B cell (primary cell): ENCODE measurements at regions not wholly inside any gene's neighbourhood (a gene's known extent, or its start where the extent isn't known, plus 50 kb on each side); places are given as distances from the start of the nearest gene placed in this dataset.

Source experiments
- ATAC-seq: fragments of 200-7000 bp; cut with Tn5 transposase; one replicate; pipeline ENCODE4 v1.10.0; 2021; ENCODE audit warnings: low read depth, mild to moderate bottlenecking, moderate number of reproducible peaks, moderate library complexity
- CTCF ChIA-PET: fragments of 350-600 bp; sonication (Branson Sonifier 250); formaldehyde crosslinking; loops from one replicate; lab custom pipeline; 2021; ENCODE audit warnings: antibody characterized with exemption, inconsistent platforms; lab: Charles Lee
- POLR2A ChIA-PET: fragments of 350-600 bp; sonication (Branson Sonifier 250); formaldehyde crosslinking; loops from one replicate; lab custom pipeline; 2021; ENCODE audit warnings: antibody characterized with exemption; lab: Charles Lee
- DNase-seq: peaks from one replicate; pipeline ENCODE4 v3.0.0; 2013
- H2AFZ ChIP-seq: 2 replicates; pipeline ENCODE4 v1.6.1; 2012; ENCODE audit warnings: mild to moderate bottlenecking, low read depth, low read length; ENCODE audit not compliant: insufficient read depth, poor library complexity, severe bottlenecking
- H3K27ac ChIP-seq, 2 donors: 1 replicate in 1 of 2; 2 replicates in 1 of 2; pipeline ENCODE4 v1.5.1; 2012 to 2013; ENCODE audit warnings: low read length in 2 of 2, mild to moderate bottlenecking in 2 of 2, moderate library complexity in 1 of 2
- H3K27me3 ChIP-seq, 4 experiments: fragments of 200-600 bp in 1 of 4; sonication (generic) in 1 of 4; replicated peaks in 1 of 4; 1 replicate in 2 of 4; 2 replicates in 2 of 4; pipeline versions ENCODE4 v1.6.1 to v1.7.0; 2013 to 2016; ENCODE audit warnings: low read length in 3 of 4, mild to moderate bottlenecking in 2 of 4, mixed read lengths in 1 of 4, moderate library complexity in 1 of 4; ENCODE audit not compliant: insufficient read depth in 4 of 4, control insufficient read depth in 3 of 4; ENCODE audit errors: control extremely low read depth in 1 of 4
- H3K36me3 ChIP-seq, 2 experiments: replicated peaks in 1 of 2; 1 replicate in 1 of 2; 2 replicates in 1 of 2; pipeline versions ENCODE4 v1.6.1 to v1.7.1; 2013; ENCODE audit warnings: low read length in 1 of 2; ENCODE audit not compliant: insufficient read depth in 2 of 2, control insufficient read depth in 1 of 2; ENCODE audit errors: control extremely low read depth in 1 of 2, extremely low read depth in 1 of 2
- H3K4me1 ChIP-seq, 2 donors: fragments of 200-600 bp in 1 of 2; sonication (generic) in 1 of 2; 1 replicate in 1 of 2; 2 replicates in 1 of 2; pipeline versions ENCODE4 v1.5.1 to v1.6.1; 2013 to 2017; ENCODE audit warnings: low read length in 2 of 2; ENCODE audit not compliant: control insufficient read depth in 2 of 2, insufficient read depth in 2 of 2
- H3K4me2 ChIP-seq: replicated peaks from 2 replicates; pipeline ENCODE3; 2012; ENCODE audit warnings: mild to moderate bottlenecking, low read depth, low read length; ENCODE audit not compliant: poor library complexity, severe bottlenecking
- H3K4me3 ChIP-seq, 5 experiments: fragments of 200-600 bp in 1 of 5; sonication (generic) in 1 of 5; 1 replicate in 3 of 5; 2 replicates in 2 of 5; pipeline versions ENCODE4 v1.5.1 to v1.7.0; 2011 to 2016; ENCODE audit warnings: low read length in 4 of 5, mild to moderate bottlenecking in 4 of 5, low read depth in 2 of 5, control low read depth in 1 of 5, moderate library complexity in 1 of 5; ENCODE audit not compliant: insufficient read depth in 1 of 5; ENCODE audit errors: control extremely low read depth in 1 of 5, extremely low read depth in 1 of 5
- H3K79me2 ChIP-seq: fragments of 200-600 bp; sonication (generic); one replicate; pipeline ENCODE4 v1.6.0; 2016; ENCODE audit warnings: low read length; ENCODE audit not compliant: control insufficient read depth, insufficient read depth
- H3K9ac ChIP-seq: fragments of 200-600 bp; sonication (generic); 2 replicates; pipeline ENCODE4 v1.6.1; 2017; ENCODE audit warnings: mild to moderate bottlenecking, low read length, moderate library complexity
- H3K9me3 ChIP-seq, 3 donors: one replicate each; pipeline versions ENCODE4 v1.6.1 to v1.7.1; 2013; ENCODE audit warnings: low read length in 2 of 3; ENCODE audit not compliant: control insufficient read depth in 2 of 3, insufficient read depth in 1 of 3; ENCODE audit errors: control extremely low read depth in 1 of 3
- H4K20me1 ChIP-seq: 2 replicates; pipeline ENCODE4 v1.6.0; 2012; ENCODE audit warnings: mild to moderate bottlenecking, low read length; ENCODE audit not compliant: insufficient read depth, control insufficient read depth, poor library complexity, severe bottlenecking
- H3K27ac Mint-ChIP-seq: one replicate; pipeline ENCODE4 v1.8.0; 2021; ENCODE audit warnings: mixed read lengths
- H3K27me3 Mint-ChIP-seq: one replicate; pipeline ENCODE4 v1.8.0; 2021; ENCODE audit warnings: mixed read lengths
- H3K4me1 Mint-ChIP-seq: one replicate; pipeline ENCODE4 v1.8.0; 2021; ENCODE audit warnings: mixed read lengths
- H3K4me3 Mint-ChIP-seq: one replicate; pipeline ENCODE4 v1.8.0; 2021; ENCODE audit warnings: mixed read lengths
- H3K9me3 Mint-ChIP-seq: one replicate; pipeline ENCODE4 v1.8.0; 2022; ENCODE audit warnings: mixed read lengths; ENCODE audit not compliant: insufficient read depth
- CTCF ChIP-seq: fragments of 200-600 bp; IDR thresholded peaks from one replicate; pipeline ENCODE4 v1.8.0; 2022; ENCODE audit warnings: antibody characterized with exemption, mild to moderate bottlenecking
- EZH2 ChIP-seq: IDR thresholded peaks from 2 replicates; pipeline ENCODE4 v1.6.1; 2012; ENCODE audit warnings: borderline replicate concordance, low read depth, mild to moderate bottlenecking, moderate library complexity, low read length; ENCODE audit not compliant: insufficient read depth, poor library complexity, severe bottlenecking
- WGBS: methylation state at CpG from one replicate; pipeline ENCODE4 v1.1.5; 2013; ENCODE audit warnings: missing lambda C conversion rate; ENCODE audit not compliant: insufficient coverage; 5-methylcytosine and 5-hydroxymethylcytosine counted together
- intact Hi-C: fragments of 100-400 bp; cut with micrococcal nuclease; formaldehyde crosslinking; loops from one replicate; pipeline ENCODE4 v1.10.0; 2022

GRCh38 chr10:123530166-123530870 lies 135.8 kb upstream of the GPR26 start:
- WGBS = 90% methylated on average over 5 of the region's 9 CpGs
- POLR2A ChIA-PET = no interaction called here

More at GRCh38 chr10:123530166-123530870, 135.8 kb upstream of the GPR26 start:
- H3K79me2 ChIP-seq = no peaks in the 10 kb centered on the region
- intact Hi-C loops = no loop called here
- H2AFZ ChIP-seq = no peak overlapping the region
- H3K4me1 ChIP-seq = no peaks in the 10 kb centered on the region
- no peak overlapping the region for H3K9ac ChIP-seq
- no peak for ATAC-seq
- TF ChIP-seq EZH2 (no peak), CTCF (no peak)
- no peaks in the 10 kb centered on the region for H3K36me3 ChIP-seq
- H3K27ac ChIP-seq = no peak overlapping the region
- Mint-ChIP-seq H3K9me3 (peaks cover 5% of the 10 kb centered on the region), H3K27ac (no peak overlapping the region), H3K4me1 (peaks cover 16% of the 10 kb centered on the region), H3K4me3 (no peak overlapping the region), H3K27me3 (no peaks in the 10 kb centered on the region)
- H3K4me3 ChIP-seq = no peak overlapping the region
- H3K27me3 ChIP-seq = no peaks in the 10 kb centered on the region
- H3K4me2 ChIP-seq = no peak overlapping the region
- no peak for DNase-seq
- CTCF ChIA-PET = no interaction called here
- H3K9me3 ChIP-seq = peaks cover 0 to 4% (median 0%) of the 10 kb centered on the region in 3 donors
- no peaks in the 10 kb centered on the region for H4K20me1 ChIP-seq
